ENCODE measurements at regions not wholly inside any gene's neighbourhood (a gene's known extent, or its start where the extent isn't known, plus 50 kb on each side); places are given as distances from the start of the nearest gene placed in this dataset.

DNA sequence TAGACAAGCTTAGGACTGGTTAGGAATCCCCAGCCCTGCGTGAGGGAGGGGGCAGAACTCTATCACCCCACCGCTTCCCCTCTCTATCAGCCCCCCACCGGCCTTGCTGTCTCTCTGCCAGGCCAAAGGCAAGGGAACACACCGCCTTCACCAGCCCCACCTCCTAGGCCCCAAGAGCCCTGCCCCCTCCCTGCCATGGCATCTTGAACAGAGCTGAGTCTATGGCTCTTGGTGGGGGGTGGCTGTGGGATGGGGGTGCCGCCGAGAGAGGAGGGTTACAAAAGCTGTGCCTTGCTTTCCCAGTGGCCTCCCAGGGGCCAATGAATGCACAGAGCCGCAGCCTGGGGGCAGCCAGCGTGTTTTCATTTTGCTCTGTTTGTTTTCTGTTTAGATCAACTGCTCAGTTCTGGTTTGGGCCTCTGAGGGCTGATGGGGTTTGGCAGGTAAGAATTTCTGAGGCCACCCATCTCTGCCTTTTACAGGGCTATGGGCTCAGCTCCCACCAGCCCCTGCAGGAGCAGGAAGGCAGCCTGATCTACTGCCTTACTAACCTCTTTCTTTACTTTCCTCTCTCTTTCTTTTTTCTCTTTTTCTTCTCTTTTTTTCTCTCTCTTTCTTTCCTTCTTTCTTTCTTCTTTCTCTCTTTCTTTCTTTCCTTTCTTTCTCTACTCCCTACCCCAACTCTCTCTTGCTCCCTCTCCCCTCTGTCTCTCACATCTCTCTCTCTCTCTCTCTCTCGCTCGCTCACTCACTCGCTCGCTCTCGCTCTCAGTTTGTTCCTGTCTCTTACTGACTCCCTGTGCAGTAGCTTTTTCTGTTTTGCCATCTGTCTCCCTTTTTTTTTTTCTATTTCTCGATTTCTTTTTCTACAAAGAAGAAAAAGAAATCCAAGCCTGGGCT is 128.3 kb downstream of the PJA1 start:
- intact Hi-C loops (cut with DNase I; ENCODE audit: low total_unique reads), result no loop called here
- Histone ChIP-seq H3K4me3 (no peak overlapping the region), H3K27me3 (no peaks in the 10 kb centered on the region), H3K27ac (no peak overlapping the region), H3K36me3 (no peaks in the 10 kb centered on the region), H3K9me3 (peaks cover 0 to 3% (median 0%) of the 10 kb centered on the region in 4 donors), H3K4me1 (peaks cover 0 to 2% (median 0%) of the 10 kb centered on the region in 4 donors)
- 65 to 93% (median 77%) methylated on average over 7 to 14 of the region's 14 CpGs for WGBS, 5 donors
- TF ChIP-seq, protein P1, sequence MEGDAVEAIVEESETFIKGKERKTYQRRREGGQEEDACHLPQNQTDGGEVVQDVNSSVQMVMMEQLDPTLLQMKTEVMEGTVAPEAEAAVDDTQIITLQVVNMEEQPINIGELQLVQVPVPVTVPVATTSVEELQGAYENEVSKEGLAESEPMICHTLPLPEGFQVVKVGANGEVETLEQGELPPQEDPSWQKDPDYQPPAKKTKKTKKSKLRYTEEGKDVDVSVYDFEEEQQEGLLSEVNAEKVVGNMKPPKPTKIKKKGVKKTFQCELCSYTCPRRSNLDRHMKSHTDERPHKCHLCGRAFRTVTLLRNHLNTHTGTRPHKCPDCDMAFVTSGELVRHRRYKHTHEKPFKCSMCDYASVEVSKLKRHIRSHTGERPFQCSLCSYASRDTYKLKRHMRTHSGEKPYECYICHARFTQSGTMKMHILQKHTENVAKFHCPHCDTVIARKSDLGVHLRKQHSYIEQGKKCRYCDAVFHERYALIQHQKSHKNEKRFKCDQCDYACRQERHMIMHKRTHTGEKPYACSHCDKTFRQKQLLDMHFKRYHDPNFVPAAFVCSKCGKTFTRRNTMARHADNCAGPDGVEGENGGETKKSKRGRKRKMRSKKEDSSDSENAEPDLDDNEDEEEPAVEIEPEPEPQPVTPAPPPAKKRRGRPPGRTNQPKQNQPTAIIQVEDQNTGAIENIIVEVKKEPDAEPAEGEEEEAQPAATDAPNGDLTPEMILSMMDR (IDR thresholded peaks at IDR 0.05), result no peak
- no peak for TF ChIP-seq POLR2A (IDR thresholded peaks at IDR 0.05)
- no peak for TF ChIP-seq POLR2AphosphoS5 (IDR thresholded peaks at IDR 0.05)
- TF ChIP-seq EP300 (IDR thresholded peaks at IDR 0.05), result no peak
- DNase-seq, result no peak

DNA sequence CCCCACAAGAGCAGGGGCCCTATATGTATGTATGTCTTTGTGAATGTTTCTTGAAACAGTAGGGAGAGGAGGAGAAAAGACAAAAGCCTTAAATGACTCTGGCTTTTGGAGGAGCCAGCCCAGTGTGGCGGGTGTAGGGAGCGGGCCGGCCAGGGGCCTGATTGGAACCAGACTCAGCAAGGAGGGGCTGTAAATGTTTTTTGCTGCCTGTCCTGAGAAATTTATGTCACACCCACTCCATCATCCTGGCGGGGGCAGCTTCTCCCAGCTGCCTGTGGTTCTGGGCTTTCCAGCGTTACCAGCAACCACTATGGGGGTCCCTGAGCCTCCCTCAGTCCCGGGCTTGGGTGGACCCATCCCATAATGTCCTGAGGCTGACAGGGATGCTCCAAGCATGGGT is 130.8 kb downstream of the PJA1 start:
- no peak for TF ChIP-seq POLR2A (IDR thresholded peaks at IDR 0.05)
- TF ChIP-seq EP300 (IDR thresholded peaks at IDR 0.05), result no peak
- no peak overlapping the region for H3K27ac ChIP-seq
- intact Hi-C loops (cut with DNase I; ENCODE audit: low total_unique reads), result no loop called here
- H3K4me1 ChIP-seq, result peaks cover 0 to 10% (median 0%) of the 10 kb centered on the region in 4 donors
- no peaks in the 10 kb centered on the region for H3K27me3 ChIP-seq
- 77 to 99% (median 88%) methylated on average over 6 of the region's 6 CpGs for WGBS, 5 donors
- no peak for DNase-seq
- no peaks in the 10 kb centered on the region for H3K9me3 ChIP-seq
- H3K4me3 ChIP-seq, result no peak overlapping the region
- no peaks in the 10 kb centered on the region for H3K36me3 ChIP-seq

DNA sequence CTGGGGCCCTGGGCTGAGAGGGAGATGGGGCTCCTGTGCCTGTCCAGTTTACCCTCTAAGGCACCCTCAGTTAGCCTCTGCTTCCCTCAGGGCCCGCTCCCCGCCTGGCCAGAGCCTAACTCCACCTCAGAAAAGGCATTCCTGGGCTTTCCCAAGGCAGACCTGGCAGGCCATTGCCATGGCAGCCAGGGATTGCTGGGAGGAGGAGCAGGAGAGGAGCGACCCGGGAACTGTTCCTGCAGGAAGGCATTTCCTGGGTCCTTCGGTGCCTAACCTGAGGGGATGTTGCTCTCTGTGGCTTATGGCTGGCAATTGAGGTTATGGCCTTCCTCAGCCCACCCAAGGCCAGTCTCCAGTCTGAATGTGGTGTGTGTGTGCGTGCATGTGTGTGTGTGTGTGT is 131.3 kb downstream of the PJA1 start:
- intact Hi-C loops (cut with DNase I; ENCODE audit: low total_unique reads), result no loop called here
- WGBS, 5 donors, result 74 to 93% (median 82%) methylated on average over 4 to 6 of the region's 6 CpGs
- TF ChIP-seq POLR2AphosphoS5 (IDR thresholded peaks at IDR 0.05) (no peak), EP300 (IDR thresholded peaks at IDR 0.05) (no peak), POLR2A (IDR thresholded peaks at IDR 0.05) (no peak)
- TF ChIP-seq, protein P1 (IDR thresholded peaks at IDR 0.05), result no peak

DNA sequence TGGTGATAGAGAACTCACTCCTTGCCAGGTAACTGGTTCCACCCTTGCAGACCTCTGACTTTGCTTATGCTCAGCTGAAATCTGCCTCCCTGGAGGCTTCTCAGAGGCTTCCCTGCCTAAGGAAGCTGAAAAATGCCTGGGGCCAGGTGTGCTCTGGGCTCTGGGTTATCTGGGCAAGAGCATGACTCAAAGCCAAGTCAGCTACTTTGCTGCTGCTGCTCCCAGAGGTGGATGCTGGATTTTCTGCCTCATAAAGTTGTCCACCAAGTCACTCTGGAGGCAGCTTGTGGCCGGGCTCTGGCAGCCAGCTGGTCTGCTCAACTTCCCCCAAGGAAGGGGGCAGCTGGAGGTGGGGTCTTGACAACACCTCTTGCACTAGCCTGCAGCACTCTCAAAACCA is 132.7 kb downstream of the PJA1 start:
- no peak for DNase-seq
- 33 to 65% (median 50%) methylated on average over 1 of the region's 1 CpG; no CpG with 5 or more reads in 1 of the 5 donors for WGBS, 5 donors
- Histone ChIP-seq H3K4me3 (no peak overlapping the region), H3K36me3 (no peaks in the 10 kb centered on the region), H3K27me3 (peaks cover 0 to 2% (median 0%) of the 10 kb centered on the region in 3 donors), H3K9me3 (no peaks in the 10 kb centered on the region), H3K27ac (peak overlapping the region; percentile 36 to 74 (median 37)), H3K4me1 (peaks cover 0 to 13% (median 4%) of the 10 kb centered on the region in 4 donors)
- TF ChIP-seq EP300 (IDR thresholded peaks at IDR 0.05) (no peak), POLR2AphosphoS5 (IDR thresholded peaks at IDR 0.05) (no peak), POLR2A (IDR thresholded peaks at IDR 0.05) (no peak)
- TF ChIP-seq, protein P1 (IDR thresholded peaks at IDR 0.05), result no peak
- intact Hi-C loops (cut with DNase I; ENCODE audit: low total_unique reads), result no loop called here

More for the DNA sequence above, 131.3 kb downstream of the PJA1 start:
- no peaks in the 10 kb centered on the region for H3K36me3 ChIP-seq
- no peak overlapping the region for H3K4me3 ChIP-seq
- peaks cover 0 to 10% (median 0%) of the 10 kb centered on the region in 4 donors for H3K4me1 ChIP-seq
- DNase-seq, result no peak
- no peaks in the 10 kb centered on the region for H3K27me3 ChIP-seq
- no peak overlapping the region for H3K27ac ChIP-seq
- no peaks in the 10 kb centered on the region for H3K9me3 ChIP-seq

All from stomach (tissue), 8 donors.